Astrocyte of the cerebellum (primary cell): ENCODE measurements at regions not wholly inside any gene's neighbourhood (a gene's known extent, or its start where the extent isn't known, plus 50 kb on each side); places are given as distances from the start of the nearest gene placed in this dataset.

Source experiments
- DNase-seq: peaks from one replicate; pipeline ENCODE4 v3.0.0-alpha.2; 2011; ENCODE audit warnings: low read depth
- H3K4me3 ChIP-seq: 2 replicates; pipeline ENCODE4 v1.5.1; 2011; ENCODE audit warnings: mild to moderate bottlenecking, low read depth, low read length, moderate library complexity
- in situ Hi-C: cut with HindIII; loops from 2 replicates; pipeline ENCODE4 v1.10.0; 2017; ENCODE audit warnings: low sequenced_read_pairs
- TF ChIP-seq, protein P1 (sequence below): IDR thresholded peaks from 2 replicates; pipeline ENCODE4 v1.5.1; 2012; ENCODE audit warnings: low read length, low read depth, moderate library complexity, mild to moderate bottlenecking; ENCODE audit errors: missing control alignments

DNA sequence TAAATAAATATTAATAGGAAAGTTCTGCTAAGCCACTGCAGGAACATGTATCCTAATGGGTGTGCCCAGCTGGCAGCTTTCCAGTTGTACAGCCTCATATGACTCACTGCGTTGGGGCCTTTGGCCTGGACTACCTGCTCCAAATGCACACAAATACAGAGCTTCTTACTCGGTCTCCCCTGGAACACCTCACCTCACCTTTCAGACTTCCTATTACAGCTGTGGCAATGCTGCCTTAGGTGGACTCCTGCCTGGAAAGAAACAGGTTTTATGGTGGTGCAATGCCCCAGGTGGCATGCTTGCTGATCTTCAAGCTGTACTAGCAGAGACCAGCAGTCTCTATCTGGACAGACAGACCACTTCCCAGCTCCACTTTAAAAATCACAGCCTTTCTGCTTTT is 85.7 kb upstream of the EXOC1L start:
- in situ Hi-C loops, result no loop called here
- DNase-seq, result no peak
- no peak overlapping the region for H3K4me3 ChIP-seq
- TF ChIP-seq, protein P1, sequence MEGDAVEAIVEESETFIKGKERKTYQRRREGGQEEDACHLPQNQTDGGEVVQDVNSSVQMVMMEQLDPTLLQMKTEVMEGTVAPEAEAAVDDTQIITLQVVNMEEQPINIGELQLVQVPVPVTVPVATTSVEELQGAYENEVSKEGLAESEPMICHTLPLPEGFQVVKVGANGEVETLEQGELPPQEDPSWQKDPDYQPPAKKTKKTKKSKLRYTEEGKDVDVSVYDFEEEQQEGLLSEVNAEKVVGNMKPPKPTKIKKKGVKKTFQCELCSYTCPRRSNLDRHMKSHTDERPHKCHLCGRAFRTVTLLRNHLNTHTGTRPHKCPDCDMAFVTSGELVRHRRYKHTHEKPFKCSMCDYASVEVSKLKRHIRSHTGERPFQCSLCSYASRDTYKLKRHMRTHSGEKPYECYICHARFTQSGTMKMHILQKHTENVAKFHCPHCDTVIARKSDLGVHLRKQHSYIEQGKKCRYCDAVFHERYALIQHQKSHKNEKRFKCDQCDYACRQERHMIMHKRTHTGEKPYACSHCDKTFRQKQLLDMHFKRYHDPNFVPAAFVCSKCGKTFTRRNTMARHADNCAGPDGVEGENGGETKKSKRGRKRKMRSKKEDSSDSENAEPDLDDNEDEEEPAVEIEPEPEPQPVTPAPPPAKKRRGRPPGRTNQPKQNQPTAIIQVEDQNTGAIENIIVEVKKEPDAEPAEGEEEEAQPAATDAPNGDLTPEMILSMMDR, result no peak

DNA sequence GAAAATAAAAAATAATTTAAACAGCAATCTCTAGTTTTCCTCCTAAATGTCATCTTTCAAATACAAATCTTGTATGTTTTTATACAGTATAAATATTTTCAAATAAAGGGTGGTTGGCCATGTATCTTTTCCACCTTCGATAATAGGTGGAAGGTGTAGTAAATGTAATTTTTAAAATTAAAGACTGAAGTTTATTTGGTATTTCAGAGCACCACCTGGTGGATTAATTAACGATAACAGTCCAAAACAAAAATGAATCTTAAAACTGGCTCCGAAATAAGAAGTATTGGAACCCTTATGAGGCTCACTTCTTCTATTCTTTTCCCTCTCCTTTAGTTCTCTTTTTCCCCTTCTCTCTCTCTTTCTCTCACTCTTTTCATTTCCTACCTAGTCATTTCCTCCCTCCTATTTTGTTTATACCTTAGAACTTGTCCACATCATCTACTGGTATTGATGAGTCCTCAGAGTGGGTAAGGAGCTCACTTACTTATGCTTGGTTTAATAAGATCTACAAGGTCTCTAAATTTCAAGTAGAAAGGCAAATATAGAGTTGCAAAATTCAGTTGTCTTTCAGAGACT is 82.9 kb upstream of the EXOC1L start:
- no peak for DNase-seq
- TF ChIP-seq, protein P1, result no peak
- in situ Hi-C loops, result no loop called here
- H3K4me3 ChIP-seq, result no peak overlapping the region

DNA sequence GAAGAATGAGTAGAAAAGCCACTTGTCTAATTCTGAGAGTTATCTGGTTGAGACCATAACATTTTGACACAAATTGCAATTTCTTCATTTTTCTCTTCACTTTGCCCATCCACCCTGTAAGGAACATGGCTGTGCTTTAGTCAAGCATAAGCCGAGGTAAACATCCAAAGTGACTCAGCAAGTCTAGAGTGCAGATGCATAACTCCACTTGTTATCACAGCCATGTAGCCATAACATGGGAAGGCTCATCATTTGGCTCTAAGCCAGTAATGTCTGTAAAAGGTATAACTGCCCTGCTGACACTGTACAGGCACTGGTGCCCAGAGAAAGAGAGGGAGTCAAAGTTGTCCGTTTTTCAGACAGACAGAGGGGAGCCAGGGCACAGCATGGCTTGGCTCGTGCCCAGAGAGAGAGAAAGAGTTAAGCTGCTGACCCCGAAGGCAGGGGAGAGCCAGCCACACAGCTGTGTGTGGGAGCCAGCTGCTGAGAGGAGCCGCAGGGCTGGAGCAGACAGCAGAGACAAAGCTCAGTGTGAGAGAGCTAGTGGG is 76.9 kb upstream of the EXOC1L start:
- in situ Hi-C loops, result no loop called here
- no peak overlapping the region for H3K4me3 ChIP-seq
- DNase-seq, result no peak
- TF ChIP-seq, protein P1, result no peak

DNA sequence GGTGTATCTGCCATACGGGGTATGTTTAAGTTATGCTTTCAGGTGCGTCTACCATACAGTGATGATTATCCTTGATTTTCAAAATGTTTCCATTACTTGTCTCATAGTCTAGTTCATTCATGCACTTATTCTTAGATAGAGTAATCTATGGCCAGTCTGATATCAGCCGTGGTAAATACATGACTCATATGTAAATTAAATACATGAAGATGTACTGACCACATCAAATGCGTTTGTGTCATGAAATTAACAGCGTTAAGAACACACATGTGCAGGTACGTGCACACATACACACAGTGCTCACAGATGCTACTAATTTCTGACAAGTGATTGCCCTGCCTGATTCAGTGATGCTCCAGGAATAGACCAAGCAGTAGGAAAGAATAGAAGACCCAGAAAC is 75.2 kb upstream of the EXOC1L start:
- TF ChIP-seq, protein P1, result no peak
- H3K4me3 ChIP-seq, result no peak overlapping the region
- DNase-seq, result no peak
- in situ Hi-C loops, result no loop called here

DNA sequence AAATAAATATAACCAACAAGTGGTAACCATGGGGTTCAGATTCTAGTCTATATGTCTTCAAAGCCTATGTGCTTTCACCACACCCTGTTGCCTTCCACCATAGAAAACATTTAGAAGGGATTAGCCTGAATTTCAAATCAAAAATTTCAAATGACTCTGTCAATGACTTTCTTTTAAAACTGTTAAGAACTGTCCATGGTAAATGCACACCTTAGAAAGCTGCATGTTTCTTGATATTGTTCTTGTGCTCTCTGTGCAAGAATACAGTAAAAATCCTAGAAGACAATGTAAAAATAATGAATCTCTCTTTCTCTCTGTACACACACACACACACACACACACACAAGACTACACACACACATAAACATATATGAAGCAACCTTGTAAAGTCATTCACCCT is 74.6 kb upstream of the EXOC1L start:
- DNase-seq, result no peak
- H3K4me3 ChIP-seq, result no peak overlapping the region
- TF ChIP-seq, protein P1, result no peak
- in situ Hi-C loops, result no loop called here

DNA sequence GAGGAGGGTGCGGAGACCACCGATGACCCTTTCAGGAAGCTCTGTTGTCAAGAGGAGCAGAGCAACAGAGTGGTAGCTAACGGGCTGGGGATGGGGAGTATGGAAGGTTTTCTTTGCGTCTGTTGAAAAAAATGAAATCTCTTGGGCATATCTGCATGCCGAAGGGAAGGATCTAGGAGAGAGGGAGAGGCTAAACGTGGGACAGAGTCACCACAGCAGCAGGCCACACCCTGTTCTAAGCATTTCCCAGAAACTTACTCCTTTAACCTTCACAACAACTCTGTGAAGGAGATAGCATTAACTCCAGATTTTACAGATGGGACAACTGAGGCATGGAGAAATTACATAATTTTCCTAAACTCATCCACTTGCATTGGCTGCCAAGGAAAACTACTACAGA is 71.8 kb upstream of the EXOC1L start:
- no peak for DNase-seq
- no peak overlapping the region for H3K4me3 ChIP-seq
- in situ Hi-C loops, result no loop called here
- TF ChIP-seq, protein P1, result no peak
